Left ventricle myocardium superior (tissue), 1 donor: ENCODE measurements at regions not wholly inside any gene's neighbourhood (a gene's known extent, or its start where the extent isn't known, plus 50 kb on each side); places are given as distances from the start of the nearest gene placed in this dataset.

Experiments
- ATAC-seq: fragments of 200-7000 bp; cut with Tn5 transposase; one replicate; pipeline ENCODE4 v1.9.1; 2020; ENCODE audit warnings: mild to moderate bottlenecking, moderate library complexity
- DNase-seq: peaks from one replicate; pipeline ENCODE4 v3.0.0-alpha.2; 2020
- intact Hi-C: fragments of 100-400 bp; cut with micrococcal nuclease; formaldehyde crosslinking; loops from one replicate; pipeline ENCODE4 v1.11.0; 2022
- donor health status: DM: no; HTN: yes; CAD: no; lungs with severe emphysema.

- no peak for ATAC-seq
- DNase-seq = no peak
- intact Hi-C loops = no loop called here
These were observed 156.5 kb downstream of the PAWR start for GRCh38 chr12:79534029-79534867.

- intact Hi-C loops = no loop called here
- DNase-seq = no peak
- no peak for ATAC-seq
These were observed 157.9 kb downstream of the PAWR start for GRCh38 chr12:79532907-79533288.

- intact Hi-C loops = no loop called here
- no peak for DNase-seq
- ATAC-seq = no peak
These were observed 159.2 kb downstream of the PAWR start for GRCh38 chr12:79531518-79531917.

- ATAC-seq (no peak), DNase-seq (no peak)
- intact Hi-C loops = no loop called here
These were observed 163.3 kb downstream of the PAWR start for GRCh38 chr12:79527473-79527872.

- intact Hi-C loops = no loop called here
- DNase-seq (no peak), ATAC-seq (no peak)
These were observed 165.4 kb downstream of the PAWR start for GRCh38 chr12:79525357-79525756.

GRCh38 chr12:79524507-79525148, 166.1 kb downstream of the PAWR start:
- ATAC-seq (peak; percentile 24), DNase-seq (no peak)
- intact Hi-C loops = no loop called here

GRCh38 chr12:79522989-79523386, 167.8 kb downstream of the PAWR start:
- intact Hi-C loops = no loop called here
- ATAC-seq (no peak), DNase-seq (no peak)

GRCh38 chr12:79522257-79522988, 168.3 kb downstream of the PAWR start:
- no peak for DNase-seq
- intact Hi-C loops = no loop called here
- no peak for ATAC-seq

- DNase-seq = no peak
- intact Hi-C loops = no loop called here
- ATAC-seq = no peak
These were observed 169.2 kb downstream of the PAWR start for GRCh38 chr12:79521576-79521975.

- DNase-seq = no peak
- no peak for ATAC-seq
- intact Hi-C loops = no loop called here
These were observed 173.4 kb downstream of the PAWR start for GRCh38 chr12:79517363-79517762.

GRCh38 chr12:79515530-79515935, 175.2 kb downstream of the PAWR start:
- intact Hi-C loops = no loop called here
- no peak for DNase-seq
- no peak for ATAC-seq

GRCh38 chr12:79514730-79515529, 175.8 kb downstream of the PAWR start:
- no peak for DNase-seq
- ATAC-seq = no peak
- intact Hi-C loops = no loop called here

- intact Hi-C loops = no loop called here
- ATAC-seq (no peak), DNase-seq (no peak)
These were observed 178.7 kb downstream of the PAWR start for GRCh38 chr12:79512068-79512467.

- ATAC-seq = no peak
- intact Hi-C loops = no loop called here
- DNase-seq = no peak
These were observed 182.1 kb downstream of the PAWR start for GRCh38 chr12:79508622-79509021.
